HG03342 (cell line): ENCODE measurements at regions not wholly inside any gene's neighbourhood (a gene's known extent, or its start where the extent isn't known, plus 50 kb on each side); places are given as distances from the start of the nearest gene placed in this dataset.
"Not testable (repeated sequence)": the region's sequence is repeated elsewhere in the genome, so short reads cannot be mapped to it uniquely, and the experiment has no call there.

Experiments used
- ATAC-seq: cut with Tn5 transposase; IDR thresholded peaks from one replicate; pipeline ENCODE4 v1.9.1; 2021; ENCODE audit warnings: mild to moderate bottlenecking, moderate library complexity; ENCODE audit not compliant: unreplicated experiment

- no peak for ATAC-seq
Measured at GRCh38 chr2:228798458-228799207, 472.5 kb downstream of the PID1 start.

GRCh38 chr2:228796386-228796785, 474.7 kb downstream of the PID1 start:
- no peak for ATAC-seq

- no peak for ATAC-seq
Measured at GRCh38 chr2:228793116-228793515, 478.0 kb downstream of the PID1 start.

GRCh38 chr2:228786901-228787300, 484.2 kb downstream of the PID1 start:
- no peak for ATAC-seq

- ATAC-seq = no peak
Measured at GRCh38 chr2:228782281-228782680, 488.8 kb downstream of the PID1 start.

- ATAC-seq = no peak
Measured at GRCh38 chr2:228777855-228778355, 493.2 kb downstream of the PID1 start.

- no peak for ATAC-seq
Measured at GRCh38 chr2:228774548-228774947, 496.5 kb downstream of the PID1 start.

- no peak for ATAC-seq
Measured at GRCh38 chr2:228771774-228772173, 499.3 kb downstream of the PID1 start.

- ATAC-seq = no peak
Measured at GRCh38 chr2:228771315-228771714, 499.8 kb downstream of the PID1 start.

GRCh38 chr2:228768818-228769217, 502.3 kb downstream of the PID1 start:
- no peak for ATAC-seq

GRCh38 chr2:228768141-228768540, 502.9 kb downstream of the PID1 start:
- not testable (repeated sequence) for ATAC-seq

GRCh38 chr2:228767196-228767595, 503.9 kb downstream of the PID1 start:
- no peak for ATAC-seq

GRCh38 chr2:228763379-228763981, 507.6 kb downstream of the PID1 start:
- no peak for ATAC-seq

- no peak for ATAC-seq
Measured at GRCh38 chr2:228762565-228762964, 508.5 kb downstream of the PID1 start.

- not testable (repeated sequence) for ATAC-seq
Measured at GRCh38 chr2:228755661-228756060, 515.4 kb downstream of the PID1 start.

GRCh38 chr2:228747483-228747882, 523.6 kb downstream of the PID1 start:
- no peak for ATAC-seq

- no peak for ATAC-seq
Measured at GRCh38 chr2:228738671-228739380, 532.3 kb downstream of the PID1 start.

GRCh38 chr2:228735697-228736096, 535.4 kb downstream of the PID1 start:
- no peak for ATAC-seq

GRCh38 chr2:228731517-228731916, 539.6 kb downstream of the PID1 start:
- ATAC-seq = no peak

- no peak for ATAC-seq
Measured at GRCh38 chr2:228728961-228729360, 542.1 kb downstream of the PID1 start.

- ATAC-seq = no peak
Measured at GRCh38 chr2:228725031-228725430, 543.5 kb upstream of the SPHKAP start.

- no peak for ATAC-seq
Measured at GRCh38 chr2:228723599-228723998, 542.1 kb upstream of the SPHKAP start.
